Prostate gland (tissue), 2 donors: ENCODE measurements at regions not wholly inside any gene's neighbourhood (a gene's known extent, or its start where the extent isn't known, plus 50 kb on each side); places are given as distances from the start of the nearest gene placed in this dataset.
A peak's percentile ranks its signal among the peaks of the same experiment; 100 is the strongest.

Source experiments
- DNase-seq: peaks from one replicate; pipeline ENCODE4 v3.0.0-alpha.2; 2019; ENCODE audit warnings: low spot score
- H3K27ac ChIP-seq, 2 donors: fragments of 200-600 bp; sonication (generic); 2 replicates each; pipeline ENCODE4 v1.5.1; 2017 to 2019
- H3K27me3 ChIP-seq: fragments of 200-600 bp; sonication (generic); replicated peaks from 2 replicates; pipeline ENCODE4 v1.5.1; 2019; ENCODE audit not compliant: insufficient read depth
- H3K36me3 ChIP-seq, 2 donors: fragments of 200-600 bp; sonication (generic); 1 replicate in 1 of 2; 2 replicates in 1 of 2; pipeline versions ENCODE4 v1.5.1 to v1.8.1; 2017 to 2019
- H3K4me1 ChIP-seq: fragments of 200-600 bp; sonication (generic); replicated peaks from 2 replicates; pipeline ENCODE4 v1.5.1; 2019
- H3K4me3 ChIP-seq, 2 donors: fragments of 200-600 bp; sonication (generic); 2 replicates each; pipeline ENCODE4 v1.5.1; 2017 to 2019
- H3K9me3 ChIP-seq: fragments of 200-600 bp; sonication (generic); 2 replicates; pipeline ENCODE4 v1.5.1; 2017
- CTCF ChIP-seq, 4 experiments: fragments of 200-600 bp in 2 of 4; fragments of 450-650 bp in 2 of 4; sonication (generic) in 2 of 4; IDR thresholded peaks; 1 replicate in 3 of 4; 2 replicates in 1 of 4; pipeline ENCODE4 v1.5.1; 2016 to 2019; ENCODE audit warnings: antibody characterized with exemption in 4 of 4, mild to moderate bottlenecking in 2 of 4, moderate library complexity in 2 of 4
- POLR2A ChIP-seq: fragments of 450-650 bp; IDR thresholded peaks from one replicate; pipeline ENCODE4 v1.6.1; 2016; ENCODE audit warnings: antibody characterized with exemption, mild to moderate bottlenecking
- POLR2AphosphoS5 ChIP-seq: sonication (generic); formaldehyde crosslinking; IDR thresholded peaks from one replicate; pipeline ENCODE4 v1.6.1; 2017; ENCODE audit warnings: antibody characterized with exemption
- WGBS: methylation state at CpG from one replicate; pipeline ENCODE4 v1.1.5; 2018; 5-methylcytosine and 5-hydroxymethylcytosine counted together
- intact Hi-C: fragments of 100-400 bp; cut with DNase I; formaldehyde crosslinking; loops from one replicate; pipeline ENCODE4 v1.14.2; 2022

- peak; percentile 79 for TF ChIP-seq POLR2AphosphoS5
- no peak for TF ChIP-seq POLR2A
- no peak overlapping the region for H3K4me3 ChIP-seq
- no peak overlapping the region for H3K27ac ChIP-seq
- H3K27me3 ChIP-seq: peaks cover 2% of the 10 kb centered on the region
- intact Hi-C loops: no loop called here
- H3K4me1 ChIP-seq: no peaks in the 10 kb centered on the region
- WGBS: 39% methylated on average over 6 of the region's 6 CpGs
- H3K36me3 ChIP-seq: no peaks in the 10 kb centered on the region
- H3K9me3 ChIP-seq: no peaks in the 10 kb centered on the region
- peak; percentile 76 for DNase-seq
Observed at GRCh38 chr2:8413589-8414135, 268.2 kb upstream of the ID2 start.

- Histone ChIP-seq H3K27me3 (peaks cover 2% of the 10 kb centered on the region), H3K36me3 (no peaks in the 10 kb centered on the region), H3K9me3 (no peaks in the 10 kb centered on the region), H3K4me1 (no peaks in the 10 kb centered on the region), H3K4me3 (no peak overlapping the region), H3K27ac (no peak overlapping the region)
- WGBS: 62% methylated on average over 13 of the region's 13 CpGs
- no peak for DNase-seq
- TF ChIP-seq CTCF (IDR thresholded peaks at IDR 0.05) (no peak), POLR2AphosphoS5 (no peak), POLR2A (no peak)
- intact Hi-C loops: no loop called here
Observed at GRCh38 chr2:8414946-8415879, 266.6 kb upstream of the ID2 start.

- no peak overlapping the region for H3K27ac ChIP-seq
- 93% methylated on average over 6 of the region's 6 CpGs for WGBS
- DNase-seq: no peak
- TF ChIP-seq POLR2A (no peak), POLR2AphosphoS5 (no peak), CTCF (IDR thresholded peaks at IDR 0.05) (no peak)
- no peak overlapping the region for H3K4me3 ChIP-seq
- intact Hi-C loops: no loop called here
- no peaks in the 10 kb centered on the region for H3K36me3 ChIP-seq
- H3K9me3 ChIP-seq: no peaks in the 10 kb centered on the region
- no peaks in the 10 kb centered on the region for H3K27me3 ChIP-seq
- H3K4me1 ChIP-seq: no peaks in the 10 kb centered on the region
Observed at GRCh38 chr2:8416001-8416571, 265.8 kb upstream of the ID2 start.

- no peaks in the 10 kb centered on the region for H3K36me3 ChIP-seq
- H3K4me3 ChIP-seq: no peak overlapping the region
- no peak overlapping the region for H3K27ac ChIP-seq
- 61% methylated on average over 10 of the region's 10 CpGs for WGBS
- no peak for DNase-seq
- H3K9me3 ChIP-seq: no peaks in the 10 kb centered on the region
- no peaks in the 10 kb centered on the region for H3K27me3 ChIP-seq
- intact Hi-C loops: no loop called here
- no peaks in the 10 kb centered on the region for H3K4me1 ChIP-seq
- no peak for TF ChIP-seq POLR2AphosphoS5
Observed at GRCh38 chr2:8416849-8417832, 264.7 kb upstream of the ID2 start.

GRCh38 chr2:8418721-8419120, 263.1 kb upstream of the ID2 start:
- Histone ChIP-seq H3K36me3 (no peaks in the 10 kb centered on the region), H3K27me3 (no peaks in the 10 kb centered on the region), H3K27ac (no peak overlapping the region), H3K4me3 (no peak overlapping the region), H3K9me3 (no peaks in the 10 kb centered on the region), H3K4me1 (no peaks in the 10 kb centered on the region)
- TF ChIP-seq POLR2AphosphoS5: no peak
- no peak for TF ChIP-seq CTCF (IDR thresholded peaks at IDR 0.05)
- TF ChIP-seq POLR2A: no peak
- intact Hi-C loops: no loop called here
- 82% methylated on average over 3 of the region's 3 CpGs for WGBS
- DNase-seq: no peak
